MG63 (cell line): ENCODE measurements at regions not wholly inside any gene's neighbourhood (a gene's known extent, or its start where the extent isn't known, plus 50 kb on each side); places are given as distances from the start of the nearest gene placed in this dataset.

Experiments used
- DNase-seq: peaks from one replicate; pipeline ENCODE4 v3.0.0-alpha.2; 2020
- H3K27me3 ChIP-seq: fragments of 250-450 bp; sonication (Bioruptor Pico); 2 replicates; pipeline ENCODE4 v1.5.1; 2020; ENCODE audit warnings: mild to moderate bottlenecking, moderate library complexity
- H3K36me3 ChIP-seq: fragments of 250-450 bp; sonication (Bioruptor Pico); 2 replicates; pipeline ENCODE4 v1.5.1; 2020; ENCODE audit warnings: mild to moderate bottlenecking, moderate library complexity
- H3K4me3 ChIP-seq: fragments of 250-450 bp; sonication (Bioruptor Pico); 2 replicates; pipeline ENCODE4 v1.5.1; 2020; ENCODE audit warnings: mild to moderate bottlenecking, moderate library complexity
- H3K9me3 ChIP-seq: fragments of 250-450 bp; sonication (Bioruptor Pico); 2 replicates; pipeline ENCODE4 v1.5.1; 2020; ENCODE audit warnings: mild to moderate bottlenecking, moderate library complexity

DNA sequence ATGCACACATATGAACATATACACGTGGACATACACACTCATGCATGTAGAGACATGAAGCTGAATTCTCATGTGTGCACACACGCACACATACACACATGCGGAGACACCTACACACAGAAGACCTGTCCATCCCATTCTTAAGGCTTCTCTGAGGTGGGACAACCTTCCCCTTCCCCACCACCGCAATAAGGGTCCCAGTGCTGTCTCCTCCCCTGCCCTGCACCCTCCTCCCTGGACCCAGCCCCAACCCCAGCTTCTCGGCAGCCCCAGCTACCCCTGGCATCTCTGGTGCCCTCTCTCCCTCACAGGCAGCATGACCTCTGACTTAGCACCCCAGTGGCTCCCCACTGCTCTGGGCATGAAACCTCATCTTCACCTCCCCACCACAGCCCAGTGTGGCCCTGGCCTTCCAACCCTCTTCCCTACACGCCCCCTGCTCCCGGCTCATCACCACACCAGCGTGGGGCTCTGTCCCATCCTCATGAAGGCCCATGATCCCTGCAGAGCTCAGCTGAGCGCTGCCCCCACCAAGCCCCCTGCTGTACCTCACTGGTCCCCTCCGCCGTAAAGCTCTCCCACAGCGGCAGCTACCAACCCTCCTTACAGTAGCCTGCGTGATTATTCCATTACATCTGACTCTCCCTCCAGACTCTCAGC, 204.1 kb upstream of the ZNF536 start:
- Histone ChIP-seq H3K36me3 (no peaks in the 10 kb centered on the region), H3K27me3 (no peaks in the 10 kb centered on the region), H3K4me3 (no peak overlapping the region), H3K9me3 (no peaks in the 10 kb centered on the region)
- DNase-seq = no peak

GRCh38 chr19:30168760-30169159, 203.4 kb upstream of the ZNF536 start:
- no peak overlapping the region for H3K4me3 ChIP-seq

GRCh38 chr19:30169196-30169900, 202.8 kb upstream of the ZNF536 start:
- no peaks in the 10 kb centered on the region for H3K9me3 ChIP-seq
- no peak for DNase-seq
- H3K36me3 ChIP-seq = no peaks in the 10 kb centered on the region
- H3K27me3 ChIP-seq = no peaks in the 10 kb centered on the region
- H3K4me3 ChIP-seq = no peak overlapping the region

More at GRCh38 chr19:30168760-30169159, 203.4 kb upstream of the ZNF536 start:
- Histone ChIP-seq H3K9me3 (no peaks in the 10 kb centered on the region), H3K27me3 (no peaks in the 10 kb centered on the region), H3K36me3 (no peaks in the 10 kb centered on the region)
- no peak for DNase-seq

- Histone ChIP-seq H3K4me3 (no peak overlapping the region), H3K27me3 (no peaks in the 10 kb centered on the region), H3K9me3 (no peaks in the 10 kb centered on the region), H3K36me3 (no peaks in the 10 kb centered on the region)
- DNase-seq = no peak
Observed at GRCh38 chr19:30170081-30170480, 202.1 kb upstream of the ZNF536 start.

DNA sequence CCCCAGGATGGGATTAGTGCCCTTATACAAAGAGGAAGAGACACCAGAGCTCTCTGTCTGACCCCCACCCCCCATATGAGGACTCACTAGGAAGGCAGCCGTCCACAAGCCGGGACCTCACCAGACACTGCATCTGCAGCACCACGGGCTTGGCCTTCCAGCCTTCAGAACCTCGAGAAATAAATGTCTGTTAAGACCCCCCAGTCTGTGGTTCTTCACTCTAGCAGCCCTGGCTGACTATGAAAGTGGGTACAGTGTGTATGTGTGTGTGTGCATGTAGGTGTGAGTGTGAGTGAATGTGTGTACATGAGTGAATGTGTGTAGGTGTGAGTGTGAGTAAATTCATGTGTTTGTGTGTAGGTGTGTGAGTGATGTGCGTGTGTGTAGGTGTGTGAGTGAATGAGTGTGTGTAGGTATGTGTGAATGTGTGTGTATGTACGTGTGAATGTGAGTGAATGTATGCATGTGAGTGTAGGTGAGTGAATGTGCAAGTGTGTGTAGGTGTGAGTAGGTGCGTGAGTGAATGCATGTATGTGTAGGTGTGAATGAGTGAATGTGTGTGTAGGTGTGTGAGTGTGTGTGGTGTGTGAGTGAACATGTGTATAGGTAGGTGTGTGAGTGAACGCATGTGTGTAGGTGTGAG, 201.6 kb upstream of the ZNF536 start:
- Histone ChIP-seq H3K36me3 (no peaks in the 10 kb centered on the region), H3K4me3 (no peak overlapping the region)

GRCh38 chr19:30171138-30171635, 201.0 kb upstream of the ZNF536 start:
- no peaks in the 10 kb centered on the region for H3K36me3 ChIP-seq
- DNase-seq = no peak
- no peaks in the 10 kb centered on the region for H3K27me3 ChIP-seq
- H3K4me3 ChIP-seq = no peak overlapping the region
- no peaks in the 10 kb centered on the region for H3K9me3 ChIP-seq

More for the DNA sequence above, 201.6 kb upstream of the ZNF536 start:
- Histone ChIP-seq H3K9me3 (no peaks in the 10 kb centered on the region), H3K27me3 (no peaks in the 10 kb centered on the region)
- no peak for DNase-seq

- no peak for DNase-seq
- Histone ChIP-seq H3K27me3 (peaks cover 2% of the 10 kb centered on the region; the same call in 1 of the 2 replicates), H3K9me3 (no peaks in the 10 kb centered on the region), H3K4me3 (no peak overlapping the region), H3K36me3 (no peaks in the 10 kb centered on the region)
Observed at GRCh38 chr19:30171795-30172612, 200.2 kb upstream of the ZNF536 start.

GRCh38 chr19:30172613-30173242, 199.5 kb upstream of the ZNF536 start:
- no peaks in the 10 kb centered on the region for H3K36me3 ChIP-seq
- H3K27me3 ChIP-seq = peaks cover 2% of the 10 kb centered on the region; the same call in 1 of the 2 replicates
- H3K9me3 ChIP-seq = no peaks in the 10 kb centered on the region
- DNase-seq = no peak
- H3K4me3 ChIP-seq = no peak overlapping the region

- Histone ChIP-seq H3K27me3 (peaks cover 2% of the 10 kb centered on the region; the same call in 1 of the 2 replicates), H3K4me3 (no peak overlapping the region), H3K36me3 (no peaks in the 10 kb centered on the region), H3K9me3 (no peaks in the 10 kb centered on the region)
- DNase-seq = no peak
Observed at GRCh38 chr19:30173593-30174356, 198.4 kb upstream of the ZNF536 start.

GRCh38 chr19:30174357-30174645, 197.9 kb upstream of the ZNF536 start:
- no peak for DNase-seq
- no peaks in the 10 kb centered on the region for H3K36me3 ChIP-seq
- no peaks in the 10 kb centered on the region for H3K9me3 ChIP-seq
- no peak overlapping the region for H3K4me3 ChIP-seq
- H3K27me3 ChIP-seq = peaks cover 2% of the 10 kb centered on the region; the same call in 1 of the 2 replicates

DNA sequence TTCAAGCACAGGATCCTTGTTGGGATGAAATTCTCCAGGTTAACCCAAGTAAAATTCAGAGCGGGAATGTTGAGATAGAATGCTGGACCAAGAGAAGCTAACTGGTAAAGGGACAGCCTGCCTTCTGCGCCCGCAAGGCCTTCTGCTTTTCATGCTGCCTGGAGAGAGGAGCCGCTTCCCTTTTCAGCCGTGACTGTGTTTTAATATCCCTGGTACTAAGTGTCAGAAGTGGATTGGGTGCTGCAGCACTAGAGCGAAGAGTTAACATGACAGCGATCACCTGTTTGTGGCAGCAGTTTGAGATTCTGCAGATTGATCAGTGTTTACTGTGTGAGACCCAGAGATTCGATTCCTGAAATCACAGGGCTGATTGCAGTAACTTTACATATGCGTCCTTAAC, 197.4 kb upstream of the ZNF536 start:
- no peak overlapping the region for H3K4me3 ChIP-seq
- H3K9me3 ChIP-seq = no peaks in the 10 kb centered on the region
- peaks cover 2% of the 10 kb centered on the region; the same call in 1 of the 2 replicates for H3K27me3 ChIP-seq
- DNase-seq = no peak
- H3K36me3 ChIP-seq = no peaks in the 10 kb centered on the region

- DNase-seq = no peak
- 0 out of 2 replicates have a peak, but pooled peaks cover 2% of the 10 kb centered on the region for H3K9me3 ChIP-seq
- H3K4me3 ChIP-seq = no peak overlapping the region
- no peaks in the 10 kb centered on the region for H3K36me3 ChIP-seq
- H3K27me3 ChIP-seq = peaks cover 2% of the 10 kb centered on the region; the same call in 1 of the 2 replicates
Observed at GRCh38 chr19:30175987-30176386, 196.2 kb upstream of the ZNF536 start.

DNA sequence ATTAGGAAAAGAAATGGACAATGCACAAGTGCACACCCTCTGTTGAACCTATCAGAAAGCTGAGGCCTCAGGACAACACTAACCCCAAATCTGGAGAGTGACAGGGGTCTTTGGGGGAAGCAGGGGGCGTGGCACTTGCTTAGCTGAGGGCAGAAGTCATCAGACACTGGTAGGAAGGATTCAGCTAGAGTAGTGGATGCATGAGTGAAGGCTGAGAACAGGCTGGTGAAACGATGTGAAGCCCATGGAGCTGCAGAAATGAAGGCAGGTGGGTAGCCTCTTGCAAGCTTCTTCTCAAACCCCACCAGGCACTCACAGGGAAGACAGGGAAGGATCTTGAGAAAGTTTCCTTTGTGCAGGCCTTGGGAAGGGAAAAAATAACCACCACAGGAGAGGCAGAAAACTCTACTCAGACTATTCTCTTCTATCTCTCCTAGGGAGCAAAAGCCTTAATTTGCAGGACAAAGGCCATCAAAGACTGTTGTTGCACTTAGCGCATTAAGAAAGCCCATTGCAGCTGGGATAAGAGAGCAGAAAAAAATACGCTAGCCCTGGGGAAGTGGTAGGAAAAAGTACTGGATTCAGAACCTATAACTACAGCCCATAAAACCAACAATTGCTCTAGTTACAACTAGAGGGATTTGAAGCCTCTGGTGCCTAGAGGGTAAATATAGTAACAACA, 193.3 kb upstream of the ZNF536 start:
- no peaks in the 10 kb centered on the region for H3K36me3 ChIP-seq
- DNase-seq = no peak
- H3K9me3 ChIP-seq = peaks cover 6% of the 10 kb centered on the region; the same call in 1 of the 2 replicates
- no peak overlapping the region for H3K4me3 ChIP-seq
- peaks cover 2% of the 10 kb centered on the region; the same call in 1 of the 2 replicates for H3K27me3 ChIP-seq

DNA sequence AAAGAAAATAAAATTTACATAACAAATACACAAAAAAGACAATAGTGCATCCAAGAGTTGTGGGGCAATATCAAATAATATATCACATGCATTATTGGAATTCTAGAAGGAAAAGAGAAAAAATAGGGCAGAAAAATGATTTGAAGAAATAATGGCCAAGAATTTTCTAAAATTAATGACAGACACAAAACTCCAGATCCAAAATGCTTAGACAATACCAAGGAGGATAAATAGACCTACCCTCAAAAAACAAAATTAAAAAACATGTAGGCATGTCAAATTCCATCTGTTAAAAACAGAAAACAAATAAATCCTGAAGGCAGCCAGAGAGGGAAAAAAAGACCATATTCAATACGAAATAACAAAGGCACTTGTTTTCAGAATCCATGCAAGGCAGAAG, 191.5 kb upstream of the ZNF536 start:
- Histone ChIP-seq H3K36me3 (no peaks in the 10 kb centered on the region), H3K9me3 (peaks cover 8% of the 10 kb centered on the region; the same call in 1 of the 2 replicates), H3K27me3 (peaks cover 2% of the 10 kb centered on the region; the same call in 1 of the 2 replicates), H3K4me3 (no peak overlapping the region)
- DNase-seq = no peak
